NCI-H2107 treated with DMSO at 0.1 percent for 48 hours (cell line): ENCODE measurements at regions not wholly inside any gene's neighbourhood (a gene's known extent, or its start where the extent isn't known, plus 50 kb on each side); places are given as distances from the start of the nearest gene placed in this dataset.
"Not testable (repeated sequence)": the region's sequence is repeated elsewhere in the genome, so short reads cannot be mapped to it uniquely, and the experiment has no call there.

ENCODE experiments used
- DNase-seq: peaks from one replicate; lab custom pipeline; 2025; ENCODE audit not compliant: unreplicated experiment; lab: John Stamatoyannopoulos, UW

- no peak for DNase-seq
Observed at GRCh38 chr1:222941425-222941824, 126.6 kb downstream of the DISP1 start.

DNA sequence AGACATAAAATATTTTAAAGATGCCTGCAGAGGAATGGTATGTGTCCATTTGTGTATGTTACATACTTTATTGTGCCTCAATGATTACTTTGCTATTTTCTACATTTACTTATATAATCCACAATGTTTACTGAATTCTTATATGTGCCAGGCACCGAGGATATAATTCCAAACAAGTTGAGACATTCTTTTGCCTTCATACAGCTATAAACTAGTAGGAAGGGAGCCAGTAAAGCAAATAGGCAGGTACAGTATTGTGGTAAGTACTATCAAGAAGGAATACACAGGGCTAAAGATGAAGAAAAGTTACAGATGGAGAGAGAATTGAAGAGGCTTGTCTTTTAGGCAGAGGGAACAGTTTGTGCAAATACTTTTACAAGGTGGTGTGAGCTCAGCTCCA is 131.6 kb downstream of the DISP1 start:
- no peak for DNase-seq

GRCh38 chr1:222948079-222948478 is 133.2 kb downstream of the DISP1 start:
- no peak for DNase-seq

DNA sequence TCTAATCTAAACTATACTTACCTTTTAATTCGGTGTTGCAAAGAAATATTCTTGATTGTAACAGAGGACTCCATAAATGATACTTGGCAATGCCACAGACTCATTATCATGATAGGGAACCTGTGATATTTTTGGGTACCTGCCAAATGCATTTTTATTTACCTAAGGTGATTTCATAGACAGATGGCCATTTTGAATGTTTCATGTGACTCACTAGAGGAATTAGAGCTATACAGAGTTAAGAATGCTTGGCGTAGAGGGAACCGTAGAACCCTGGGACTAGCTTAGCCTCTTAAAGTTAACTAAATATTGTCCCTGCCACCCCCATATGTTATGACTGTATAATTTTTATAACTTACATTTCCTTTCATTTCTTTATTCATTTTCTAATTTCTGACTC is 136.1 kb downstream of the DISP1 start:
- peak; percentile 93 for DNase-seq

DNA sequence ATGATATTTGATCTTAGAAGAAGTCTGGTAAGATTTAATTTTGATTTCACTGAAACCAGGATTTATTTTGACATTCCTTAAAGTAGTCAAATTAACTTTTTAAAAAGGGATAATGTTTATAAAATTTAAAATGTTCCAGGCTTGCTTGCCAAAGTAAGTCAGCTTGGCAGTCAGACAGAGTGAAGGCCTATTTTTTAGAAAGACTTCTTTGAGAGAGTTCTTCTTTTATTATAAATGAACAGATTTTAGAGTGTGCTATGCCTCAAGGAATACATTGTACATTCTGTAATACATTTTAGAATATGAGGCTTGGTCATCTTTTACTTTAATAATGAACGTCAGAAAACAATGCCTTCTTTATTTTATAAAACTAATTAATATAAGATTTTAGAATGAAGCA is 138.7 kb downstream of the DISP1 start:
- DNase-seq, result no peak

DNA sequence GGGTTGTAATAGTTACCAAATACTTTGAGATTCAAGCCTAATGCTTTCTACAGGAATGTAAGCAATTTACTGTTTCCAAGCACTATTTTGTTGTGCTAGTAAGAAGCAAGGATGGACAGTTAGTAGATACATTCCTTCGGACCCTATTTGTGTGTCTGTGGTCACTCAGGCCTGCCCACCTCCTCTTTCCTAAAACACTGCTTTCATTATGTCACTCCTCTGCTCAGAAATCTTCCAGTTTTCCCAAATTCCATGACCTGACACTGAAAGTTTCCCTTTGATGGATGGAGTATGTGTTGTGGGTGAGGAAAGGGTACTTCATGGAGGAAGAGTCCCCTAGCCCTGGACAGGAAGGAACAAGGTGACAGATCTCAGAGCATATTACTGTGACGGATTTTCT is 141.1 kb downstream of the DISP1 start:
- no peak for DNase-seq

- no peak for DNase-seq
Observed at GRCh38 chr1:222956601-222957000, 141.8 kb downstream of the DISP1 start.

DNA sequence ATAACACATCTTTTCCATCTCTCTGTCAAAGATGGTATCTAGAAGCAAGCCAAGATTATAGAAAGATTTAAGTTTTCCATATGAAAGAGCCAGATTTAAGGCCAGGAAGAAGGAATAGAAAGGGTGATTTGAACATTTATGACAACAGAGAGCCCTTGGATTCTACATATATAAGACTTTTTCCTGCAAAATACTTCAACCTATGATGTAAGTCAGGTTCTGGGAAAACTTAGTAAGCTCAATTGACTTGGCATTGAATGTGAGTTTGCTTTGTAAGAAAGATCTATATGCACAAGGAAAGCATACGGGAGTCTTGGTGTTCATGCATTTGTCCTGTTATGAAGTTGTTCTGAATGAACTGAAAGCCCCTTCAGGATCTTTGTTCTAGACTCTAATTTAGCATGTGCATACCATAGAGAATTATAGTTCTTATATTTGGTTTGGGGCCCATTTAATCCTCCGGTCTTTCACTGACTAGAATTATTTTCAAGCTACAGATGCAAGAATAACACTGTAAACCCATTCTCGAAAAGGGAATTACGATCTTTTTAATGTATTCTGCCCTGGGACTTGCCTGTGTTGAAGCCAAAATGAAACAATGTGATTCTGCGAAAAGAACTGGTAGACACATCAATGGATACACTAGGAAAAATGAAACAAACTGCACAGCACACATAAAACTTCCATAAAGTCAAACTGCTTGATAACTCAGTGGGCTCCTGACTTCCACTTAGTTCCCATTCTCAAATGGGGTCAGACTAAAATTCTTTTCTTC is 152.8 kb downstream of the DISP1 start:
- no peak for DNase-seq

DNA sequence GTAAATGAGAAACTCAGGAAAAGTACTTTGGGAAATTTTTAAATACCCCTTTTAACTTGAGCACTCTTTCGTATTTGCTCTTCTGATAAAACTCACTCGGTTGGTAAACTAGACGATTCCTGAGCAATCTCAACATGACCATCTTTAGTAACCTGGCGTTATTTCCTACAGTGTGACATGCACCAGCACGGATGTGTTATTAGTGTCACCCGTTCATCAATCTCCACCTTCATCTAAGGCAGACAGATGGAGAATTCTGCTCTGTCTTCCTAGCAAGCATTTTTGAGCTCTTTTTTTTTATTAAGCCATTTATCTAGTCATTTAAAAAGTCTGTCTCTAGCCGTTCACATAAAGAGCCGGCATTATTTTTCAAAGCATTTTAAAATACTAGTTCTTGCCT is 155.2 kb downstream of the DISP1 start:
- DNase-seq, result no peak

GRCh38 chr1:222970711-222971110 is 155.9 kb downstream of the DISP1 start:
- DNase-seq, result no peak

GRCh38 chr1:222971146-222971545 is 156.3 kb downstream of the DISP1 start:
- no peak for DNase-seq

- no peak for DNase-seq
Observed at GRCh38 chr1:222973561-222973960, 158.7 kb downstream of the DISP1 start.

- DNase-seq, result no peak
Observed at GRCh38 chr1:222974496-222974895, 159.7 kb downstream of the DISP1 start.

DNA sequence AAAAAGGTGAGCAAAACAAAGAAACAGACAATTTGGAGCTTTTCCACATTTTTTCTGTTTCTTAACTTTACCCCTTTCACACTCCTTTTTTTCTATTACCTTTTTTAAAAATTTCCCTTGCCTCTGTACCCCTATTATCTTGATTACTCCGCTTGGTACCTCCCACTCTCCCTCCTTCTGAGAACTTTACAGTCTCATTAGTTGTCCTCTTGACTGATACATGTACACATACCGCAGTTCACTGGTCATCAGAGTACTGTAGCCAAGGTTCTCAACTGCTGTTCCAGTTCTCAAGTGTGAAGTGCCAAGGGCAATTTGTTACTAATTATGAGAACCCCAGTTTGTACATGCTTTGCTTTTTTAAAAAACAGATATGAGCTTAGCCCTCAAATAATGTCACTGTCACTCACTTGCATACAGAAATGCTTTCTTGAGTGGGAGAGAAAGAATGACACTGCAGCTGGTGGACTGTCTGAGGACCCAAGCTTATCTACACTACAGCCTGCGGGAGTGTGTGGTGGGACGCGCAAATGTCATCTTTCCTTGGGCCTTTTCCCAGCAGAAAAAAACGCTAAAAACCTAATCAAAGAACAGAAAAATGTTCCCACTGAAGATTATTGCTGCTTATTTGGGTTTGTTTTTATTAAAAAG is 160.8 kb downstream of the DISP1 start:
- DNase-seq, result no peak

DNA sequence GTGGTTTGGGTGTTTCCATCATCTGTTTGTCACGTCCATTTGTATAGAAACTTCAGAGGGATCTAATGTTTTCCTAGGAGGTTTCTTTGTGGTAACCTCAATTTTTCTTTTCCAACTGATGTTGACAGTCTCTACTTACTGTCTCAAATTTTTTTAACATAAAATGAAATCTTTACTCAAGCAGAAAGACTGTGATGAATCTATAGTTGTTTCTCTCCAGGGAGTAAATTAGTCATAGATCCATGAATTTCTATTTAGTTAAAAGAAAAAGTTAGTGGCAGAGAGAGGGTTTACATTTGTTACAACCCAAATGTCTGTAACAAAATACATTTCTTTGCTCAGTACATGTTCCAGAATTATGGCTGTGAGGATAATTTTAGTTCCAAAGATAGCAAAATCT is 161.6 kb downstream of the DISP1 start:
- no peak for DNase-seq

- DNase-seq, result not testable (repeated sequence)
Observed at GRCh38 chr1:222977294-222977693, 162.5 kb downstream of the DISP1 start.

GRCh38 chr1:222979561-222979960 is 163.5 kb downstream of the TLR5 start:
- DNase-seq, result no peak

- DNase-seq, result no peak
Observed at GRCh38 chr1:222987674-222988076, 155.4 kb downstream of the TLR5 start.

DNA sequence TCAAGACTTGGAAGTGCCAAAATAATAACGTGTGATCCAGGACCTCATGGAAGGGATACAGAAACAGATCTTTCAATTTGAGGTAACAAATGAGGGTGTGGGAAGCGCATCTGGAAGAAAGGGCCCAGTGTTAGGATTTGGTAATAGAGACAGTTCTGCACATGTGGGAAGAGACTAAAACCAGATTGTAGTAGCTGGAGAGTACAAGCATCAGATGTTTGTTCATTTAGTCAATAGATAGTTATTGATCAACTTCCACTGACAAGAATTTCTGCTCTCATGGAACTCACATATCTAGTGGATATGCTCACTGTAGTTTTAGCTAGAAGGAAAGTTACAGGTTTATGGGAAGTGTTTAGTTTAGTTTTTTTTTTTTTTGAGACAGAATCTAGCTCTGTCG is 153.6 kb downstream of the TLR5 start:
- DNase-seq, result no peak

DNA sequence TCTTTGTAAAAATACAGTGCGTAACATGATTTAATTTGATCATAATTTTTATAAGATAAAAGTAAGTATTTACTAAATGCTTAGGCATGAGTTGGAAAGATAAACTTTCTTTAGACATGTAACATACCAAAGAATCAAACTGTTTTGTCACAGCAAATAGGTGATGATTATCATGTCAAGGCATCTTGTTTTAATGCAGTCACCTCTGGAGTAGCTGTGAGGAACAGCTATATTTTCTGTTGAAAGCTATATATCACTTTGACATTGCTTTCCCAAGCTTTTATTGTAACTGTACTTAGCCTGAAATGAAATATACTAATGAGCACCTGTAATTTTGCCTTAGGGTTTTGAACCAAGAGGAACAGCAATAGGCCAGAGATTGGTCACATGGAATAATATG is 151.9 kb downstream of the TLR5 start:
- DNase-seq, result no peak

DNA sequence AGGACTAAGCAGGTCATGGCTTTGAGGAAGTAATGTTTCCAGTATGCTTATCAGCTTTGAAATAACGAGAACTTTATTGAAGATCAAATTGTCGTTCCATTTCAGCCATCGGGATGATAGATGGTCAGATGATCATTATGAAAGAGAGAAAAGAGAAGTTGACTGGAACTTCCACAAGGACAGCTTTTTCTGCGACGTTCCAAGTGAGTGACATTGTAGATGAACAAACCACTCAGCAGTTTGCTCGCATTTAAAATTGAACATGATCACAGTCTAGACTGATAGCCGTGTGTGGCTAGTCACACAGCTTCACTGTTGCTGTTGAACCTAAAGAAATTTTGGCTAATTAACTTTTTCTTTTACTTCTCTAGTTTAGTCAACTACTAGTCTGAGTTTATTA is 151.1 kb downstream of the TLR5 start:
- no peak for DNase-seq

GRCh38 chr1:222994511-222995235 is 148.4 kb downstream of the TLR5 start:
- DNase-seq, result no peak
